HG03442 (cell line): ENCODE measurements at regions not wholly inside any gene's neighbourhood (a gene's known extent, or its start where the extent isn't known, plus 50 kb on each side); places are given as distances from the start of the nearest gene placed in this dataset.
"Not testable (repeated sequence)": the region's sequence is repeated elsewhere in the genome, so short reads cannot be mapped to it uniquely, and the experiment has no call there.

ENCODE experiments used
- ATAC-seq: cut with Tn5 transposase; IDR thresholded peaks from one replicate; pipeline ENCODE4 v1.9.1; 2021; ENCODE audit warnings: mild to moderate bottlenecking, moderate library complexity; ENCODE audit not compliant: unreplicated experiment

- no peak for ATAC-seq
These were observed 333.9 kb downstream of the SRGAP2C start for GRCh38 chr1:121518726-121519041.

DNA sequence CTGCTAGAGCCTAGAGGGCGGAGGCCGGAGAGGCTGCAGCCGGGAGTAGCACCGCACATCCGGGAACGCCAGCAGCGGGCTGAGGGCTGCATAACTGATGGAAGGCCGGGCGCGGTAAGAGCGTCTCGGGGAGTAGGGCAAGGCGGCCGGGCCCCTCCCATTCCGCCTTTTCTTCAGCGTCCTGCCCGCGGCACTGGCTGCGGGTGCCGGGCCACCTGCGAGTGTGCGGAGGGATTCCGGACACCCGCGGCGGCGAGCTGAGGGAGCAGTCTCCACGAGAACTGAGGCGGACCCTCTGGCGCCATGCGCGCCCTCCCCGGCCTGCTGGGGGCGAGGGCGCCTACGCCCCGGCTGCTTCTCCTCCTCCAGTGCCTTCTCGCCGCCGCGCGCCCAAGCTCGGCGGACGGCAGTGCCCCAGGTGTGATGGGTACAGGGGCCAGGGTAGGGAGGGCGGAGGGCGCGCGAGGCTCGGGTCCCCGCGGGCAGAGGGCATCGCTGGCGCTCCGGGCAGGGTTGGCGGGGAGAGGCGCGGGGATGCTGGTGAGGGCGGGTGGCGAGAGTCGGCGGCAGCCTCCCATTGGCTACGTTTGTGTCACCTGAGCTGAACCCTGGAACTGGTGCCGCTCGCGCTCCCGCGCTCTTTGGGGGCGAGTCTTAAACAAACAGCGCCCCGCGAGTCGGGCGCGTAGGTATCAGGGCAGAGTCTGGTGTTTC is 334.4 kb downstream of the SRGAP2C start:
- ATAC-seq, result no peak

DNA sequence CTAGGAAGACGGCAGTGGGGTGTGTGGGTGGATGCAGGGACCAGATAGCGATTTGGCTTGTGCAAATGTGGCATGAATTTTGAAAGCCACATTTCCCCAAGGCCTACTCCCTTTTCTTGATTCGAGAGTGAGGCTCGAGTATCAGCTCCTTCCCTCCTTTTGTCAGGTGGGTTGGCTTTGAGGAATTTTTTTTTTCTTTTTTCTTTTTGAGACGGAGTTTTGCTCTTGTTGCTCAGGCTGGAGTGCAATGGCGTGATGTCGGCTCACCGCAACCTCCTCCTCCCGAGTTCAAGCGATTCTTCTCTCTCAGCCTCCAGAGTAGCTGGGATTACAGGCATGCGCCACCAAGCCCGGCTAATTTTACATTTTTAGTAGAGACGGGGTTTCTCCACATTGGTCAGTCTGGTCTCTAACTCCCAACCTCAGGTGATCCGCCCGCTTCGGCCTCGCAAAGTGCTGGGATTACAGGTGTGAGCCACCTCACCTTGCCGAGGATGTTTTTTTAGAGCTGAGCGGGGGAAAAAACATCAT is 335.0 kb downstream of the SRGAP2C start:
- ATAC-seq, result not testable (repeated sequence)

DNA sequence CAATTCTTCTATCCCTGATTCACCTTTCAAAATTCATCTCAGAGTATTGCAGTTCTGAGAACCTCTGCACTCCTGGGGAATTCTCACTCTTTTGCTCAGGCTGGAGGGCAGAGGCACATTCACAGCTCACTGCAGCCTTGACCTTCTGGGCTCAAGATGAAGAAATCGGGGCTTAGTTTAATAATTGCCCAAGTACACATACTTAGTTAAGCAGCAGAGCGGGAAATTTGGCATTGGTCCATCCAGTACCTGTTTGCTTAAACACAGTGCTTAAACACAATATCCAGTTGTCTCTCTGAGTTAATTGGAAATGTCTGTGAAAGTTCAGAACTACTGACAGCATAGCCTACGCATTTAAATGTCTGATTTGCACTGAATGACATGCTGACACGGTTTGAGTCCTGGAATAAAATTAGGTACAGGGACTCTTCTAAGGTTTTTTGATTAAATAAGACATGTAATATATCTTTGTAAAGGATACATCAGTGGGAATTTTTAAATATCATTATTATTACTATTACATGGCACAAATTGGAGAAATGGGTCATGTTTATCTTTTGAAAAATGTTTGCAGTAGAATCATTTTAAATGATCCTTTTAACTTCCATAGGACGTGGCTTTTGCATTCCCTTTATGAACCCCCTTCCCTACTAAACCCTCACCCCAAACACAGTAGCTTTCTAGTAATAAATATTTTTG is 337.4 kb downstream of the SRGAP2C start:
- no peak for ATAC-seq

DNA sequence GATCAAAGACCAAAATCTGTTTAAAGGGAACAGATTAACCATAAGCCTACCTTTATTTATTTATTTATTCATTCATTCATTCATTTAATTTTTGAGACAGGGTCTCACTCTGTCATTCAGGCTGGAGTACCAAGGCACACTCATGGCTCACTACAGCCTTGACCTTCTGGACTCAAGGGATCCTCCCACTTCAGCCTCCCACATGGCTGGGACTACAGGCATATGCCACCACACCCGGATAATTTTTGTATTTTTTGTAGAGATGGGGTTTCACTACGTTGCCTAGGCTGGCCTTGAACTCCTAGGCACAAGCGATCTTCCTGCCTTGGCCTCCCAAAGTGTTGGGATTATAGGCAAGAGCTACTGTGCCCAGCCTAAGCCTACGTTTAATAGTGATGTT is 338.3 kb downstream of the SRGAP2C start:
- not testable (repeated sequence) for ATAC-seq

GRCh38 chr1:121525355-121525754 is 340.6 kb downstream of the SRGAP2C start:
- no peak for ATAC-seq

DNA sequence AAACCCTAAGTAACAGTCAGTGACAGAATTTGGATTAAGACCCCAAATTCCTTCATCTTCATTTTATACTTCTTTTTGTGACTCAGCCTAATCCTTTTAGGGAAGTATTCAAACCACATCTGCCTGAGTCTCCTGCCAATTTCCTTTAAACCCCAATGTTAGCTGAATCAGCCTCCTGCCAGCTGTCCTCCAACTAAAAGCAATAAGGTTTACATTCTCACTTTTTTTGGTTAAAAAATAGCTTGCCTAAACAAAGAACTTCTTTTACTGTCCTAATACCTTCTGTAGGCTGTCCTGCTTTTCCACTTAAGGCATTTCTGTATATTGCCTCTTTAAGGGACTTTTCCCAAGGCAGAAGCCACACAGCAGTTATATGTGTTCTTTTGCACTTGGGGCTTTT is 344.2 kb downstream of the SRGAP2C start:
- not testable (repeated sequence) for ATAC-seq

DNA sequence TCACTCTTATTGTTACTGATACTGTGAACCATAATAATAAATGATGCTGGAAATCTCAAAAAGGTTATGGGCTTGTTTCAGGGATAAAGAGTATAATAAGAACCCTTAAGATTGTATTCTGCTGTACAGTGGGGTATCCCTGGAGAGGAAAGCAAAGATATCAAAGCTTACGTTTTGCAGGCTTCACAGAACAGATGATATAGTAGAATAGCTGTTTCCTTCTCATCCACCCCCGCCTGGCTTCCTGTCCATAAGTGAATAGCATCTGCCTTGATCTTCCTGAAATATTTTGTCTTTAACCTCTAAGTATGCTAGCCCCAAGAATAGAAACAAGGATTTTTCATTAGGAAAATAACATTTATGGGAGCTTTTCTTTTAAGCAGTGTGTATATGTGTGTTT is 345.3 kb downstream of the SRGAP2C start:
- ATAC-seq, result not testable (repeated sequence)

DNA sequence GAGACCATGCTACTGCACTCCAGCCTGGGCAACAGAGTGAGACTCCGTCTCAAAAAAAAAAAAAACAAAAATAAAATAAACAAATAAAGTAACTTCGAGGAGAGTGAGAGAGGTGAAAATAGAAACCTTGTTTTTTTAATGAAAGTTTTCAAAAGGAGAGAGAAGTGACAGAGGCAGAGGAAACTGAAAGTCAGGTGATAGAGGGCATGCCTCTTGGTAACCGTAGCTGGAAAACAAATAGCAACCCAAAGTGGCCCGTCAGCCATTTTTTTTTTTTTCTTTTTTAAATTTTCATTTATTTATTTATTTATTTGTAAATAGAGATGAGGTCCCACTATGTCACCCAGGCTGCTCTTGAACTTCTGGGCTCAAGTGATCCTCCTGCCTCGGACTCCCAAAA is 347.0 kb downstream of the SRGAP2C start:
- ATAC-seq, result not testable (repeated sequence)

DNA sequence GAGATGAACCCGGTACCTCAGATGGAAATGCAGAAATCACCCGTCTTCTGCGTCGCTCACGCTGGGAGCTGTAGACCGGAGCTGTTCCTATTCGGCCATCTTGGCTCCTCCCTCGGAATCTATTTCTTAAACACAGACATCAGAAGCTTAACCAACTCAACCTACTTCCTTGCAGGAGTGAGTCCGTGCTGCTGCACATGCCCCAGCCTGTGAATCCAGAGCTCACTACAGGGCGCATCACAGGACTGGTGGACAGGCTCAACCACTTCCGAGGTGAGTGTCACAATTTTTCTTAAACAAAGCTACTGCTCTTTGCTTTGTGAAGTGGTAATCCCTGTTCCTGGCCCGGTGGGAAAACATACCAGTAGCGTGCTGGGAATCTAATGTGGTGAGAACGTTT is 353.4 kb downstream of the SRGAP2C start:
- ATAC-seq, result not testable (repeated sequence)

DNA sequence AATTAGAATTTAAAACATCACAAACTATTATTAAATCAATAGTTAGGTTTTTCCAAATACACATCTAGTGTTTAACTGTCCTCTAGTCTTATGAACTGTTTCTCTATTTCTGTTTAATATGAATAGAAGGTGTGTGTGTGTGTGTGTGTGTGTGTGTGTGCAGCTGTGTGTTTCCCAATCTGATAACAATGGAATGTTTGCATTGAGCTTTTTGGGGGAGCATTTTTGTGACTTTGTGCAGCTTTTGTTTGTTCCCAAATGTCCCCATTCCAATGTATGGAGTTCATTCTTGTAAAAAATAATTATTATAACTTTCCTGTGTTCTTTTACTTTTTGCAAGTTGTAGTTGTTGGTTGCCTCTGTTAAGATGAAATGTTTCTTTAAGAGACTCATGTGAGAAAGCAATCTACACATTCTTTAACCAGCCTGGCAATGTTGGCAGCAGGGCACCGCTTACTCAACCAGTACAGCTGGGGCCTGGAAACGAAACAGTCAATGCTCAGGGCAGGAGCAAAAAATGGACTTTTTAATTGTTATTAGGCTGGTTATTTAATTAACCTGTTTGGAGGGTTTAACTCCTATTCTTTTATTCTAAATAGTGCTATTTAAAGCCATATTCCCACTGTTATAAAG is 354.3 kb downstream of the SRGAP2C start:
- ATAC-seq, result no peak

GRCh38 chr1:121543988-121544387 is 359.2 kb downstream of the SRGAP2C start:
- not testable (repeated sequence) for ATAC-seq

- no peak for ATAC-seq
These were observed 359.7 kb downstream of the SRGAP2C start for GRCh38 chr1:121544500-121544899.

DNA sequence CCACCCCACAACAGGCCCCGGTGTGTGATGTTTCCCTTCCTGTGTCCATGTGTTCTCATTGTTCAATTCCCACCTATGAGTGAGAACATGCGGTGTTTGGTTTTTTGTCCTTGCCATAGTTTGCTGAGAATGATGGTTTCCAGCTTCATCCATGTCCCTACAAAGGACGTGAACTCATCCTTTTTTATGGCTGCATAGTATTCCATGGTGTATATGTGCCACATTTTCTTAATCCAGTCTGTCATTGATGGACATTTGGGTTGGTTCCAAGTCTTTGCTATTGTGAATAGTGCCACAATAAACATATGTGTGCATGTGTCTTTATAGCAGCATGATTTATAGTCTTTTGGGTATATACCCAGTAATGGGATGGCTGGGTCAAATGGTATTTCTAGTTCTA is 361.1 kb downstream of the SRGAP2C start:
- not testable (repeated sequence) for ATAC-seq

DNA sequence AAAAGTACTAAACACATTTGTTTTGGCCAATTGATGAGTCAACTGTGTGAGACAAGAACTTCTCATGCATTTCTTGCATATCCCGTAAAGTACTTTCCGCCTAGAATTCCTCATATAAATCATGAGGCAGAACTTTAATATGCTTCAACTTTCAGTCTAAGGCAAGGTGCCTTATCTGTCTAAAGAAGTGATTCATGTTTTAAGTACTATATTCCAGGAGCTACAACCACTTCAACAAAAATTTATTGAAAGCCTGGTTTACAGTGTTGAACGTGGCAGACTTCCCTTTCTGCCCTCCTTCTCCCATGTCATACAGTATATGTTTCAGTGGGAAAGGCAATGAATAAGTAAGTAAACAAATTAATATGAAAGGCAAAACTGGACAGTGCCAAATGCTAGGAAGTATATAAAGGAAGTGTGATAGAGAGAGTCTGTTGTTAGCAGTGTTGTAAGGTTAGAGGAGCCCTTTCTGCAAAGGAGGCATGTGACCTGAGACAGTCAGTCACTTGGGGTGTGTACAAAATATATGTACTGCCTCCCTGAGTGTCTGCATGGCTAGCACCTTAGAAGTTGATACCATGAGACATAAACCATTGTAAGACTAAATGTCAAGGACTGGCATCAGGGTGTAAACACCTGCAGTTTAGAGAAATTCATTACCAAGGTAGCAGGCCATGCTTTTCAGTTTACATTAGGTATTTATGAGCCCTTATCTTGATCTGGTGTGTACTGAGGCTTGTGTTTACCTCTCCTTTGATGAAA is 362.2 kb downstream of the SRGAP2C start:
- no peak for ATAC-seq

DNA sequence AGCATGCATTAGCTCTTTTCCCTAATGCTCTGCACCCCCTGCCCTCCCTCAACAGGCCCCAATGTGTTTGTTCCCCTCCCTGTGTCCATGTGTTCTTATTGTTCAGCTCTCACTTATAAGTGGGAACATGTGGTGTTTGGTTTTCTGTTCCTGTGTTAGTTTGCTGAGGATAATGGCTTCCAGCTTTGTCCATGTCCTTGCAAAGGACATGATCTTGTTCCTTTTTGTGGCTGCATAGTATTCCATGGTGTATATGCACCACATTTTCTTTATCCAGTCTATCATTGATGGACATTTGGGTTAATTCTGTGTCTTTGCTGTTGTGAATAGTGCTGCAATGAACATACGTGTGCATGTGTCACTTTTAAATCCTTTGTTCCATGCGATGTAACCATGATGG is 363.0 kb downstream of the SRGAP2C start:
- ATAC-seq, result not testable (repeated sequence)

- ATAC-seq, result not testable (repeated sequence)
These were observed 366.0 kb downstream of the SRGAP2C start for GRCh38 chr1:121550817-121551216.

DNA sequence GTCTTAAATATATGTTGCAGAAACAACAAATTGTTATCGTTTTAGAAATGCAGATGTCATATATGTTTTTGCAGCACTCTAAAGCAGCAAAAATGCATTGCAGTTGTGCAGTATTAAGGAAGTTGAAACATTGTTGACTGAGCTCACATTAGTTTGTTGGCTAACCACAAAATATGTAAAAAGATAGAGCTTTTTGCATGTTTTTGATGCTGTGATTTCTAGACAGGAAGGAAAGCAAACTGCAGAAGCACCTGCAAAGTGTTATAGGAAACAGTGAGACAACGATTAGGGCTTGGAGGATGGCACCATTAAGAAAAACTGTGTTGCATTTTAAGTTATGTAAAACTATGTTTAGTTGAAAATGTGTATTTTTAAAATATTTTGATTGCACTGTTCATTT is 366.7 kb downstream of the SRGAP2C start:
- ATAC-seq, result not testable (repeated sequence)

DNA sequence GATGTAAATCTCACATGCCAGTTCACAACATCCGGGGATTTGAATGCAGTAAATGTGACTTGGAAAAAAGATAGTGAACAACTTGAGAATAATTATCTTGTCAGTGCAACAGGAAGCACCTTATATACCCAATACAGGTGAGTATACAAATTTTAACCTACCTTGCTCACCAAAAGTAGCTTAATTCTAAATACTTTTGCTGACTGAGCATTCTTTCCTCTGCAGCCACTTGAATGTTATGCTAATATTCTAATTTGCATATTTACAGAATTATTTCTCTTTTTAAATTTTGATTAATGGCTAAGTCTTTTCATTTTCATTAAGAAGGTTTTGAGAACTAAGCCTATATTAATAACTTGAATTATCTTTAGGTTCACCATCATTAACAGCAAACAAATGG is 371.8 kb downstream of the SRGAP2C start:
- ATAC-seq, result not testable (repeated sequence)

DNA sequence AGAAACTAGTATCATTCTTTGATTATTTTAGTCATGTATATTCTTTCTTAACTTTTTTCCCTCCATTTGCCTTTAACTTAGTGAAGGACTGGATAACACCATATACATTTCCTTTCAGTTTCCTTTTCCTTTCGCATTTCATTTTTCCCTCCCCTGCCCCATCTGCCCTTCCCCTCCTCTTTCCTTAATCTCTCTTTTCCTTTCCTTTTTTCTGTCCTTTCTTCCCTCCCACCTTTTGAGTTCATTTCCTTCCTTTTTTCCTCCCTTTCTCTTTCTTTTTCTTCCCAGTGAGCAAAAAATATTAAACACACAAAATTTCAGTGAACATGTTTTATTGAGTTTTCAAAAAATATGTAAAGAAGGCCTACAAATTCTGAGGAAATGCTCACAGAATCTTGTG is 373.3 kb downstream of the SRGAP2C start:
- ATAC-seq, result not testable (repeated sequence)

GRCh38 chr1:121558514-121558913 is 373.7 kb downstream of the SRGAP2C start:
- no peak for ATAC-seq
